Neutrophil (primary cell): ENCODE measurements at regions not wholly inside any gene's neighbourhood (a gene's known extent, or its start where the extent isn't known, plus 50 kb on each side); places are given as distances from the start of the nearest gene placed in this dataset.

Source experiments
- H3K27ac ChIP-seq: fragments of 200-600 bp; sonication (generic); 2 replicates; pipeline ENCODE4 v1.5.1; 2016; ENCODE audit warnings: mild to moderate bottlenecking, moderate library complexity
- H3K27me3 ChIP-seq: fragments of 200-600 bp; sonication (generic); 2 replicates; pipeline ENCODE4 v1.6.0; 2016; ENCODE audit warnings: mild to moderate bottlenecking
- H3K36me3 ChIP-seq: fragments of 200-600 bp; sonication (generic); 2 replicates; pipeline ENCODE4 v1.5.1; 2017
- H3K4me1 ChIP-seq, 2 experiments: fragments of 200-600 bp in 1 of 2; sonication (generic) in 1 of 2; 1 replicate in 1 of 2; 2 replicates in 1 of 2; pipeline versions ENCODE4 v1.5.1 to v1.6.1; 2013 to 2016; ENCODE audit warnings: low read depth in 1 of 2, low read length in 1 of 2, mild to moderate bottlenecking in 1 of 2, moderate library complexity in 1 of 2; ENCODE audit not compliant: control insufficient read depth in 1 of 2, insufficient read depth in 1 of 2
- H3K4me3 ChIP-seq, 2 experiments: fragments of 200-600 bp in 1 of 2; sonication (generic) in 1 of 2; 1 replicate in 1 of 2; 2 replicates in 1 of 2; pipeline ENCODE4 v1.5.1; 2013 to 2016; ENCODE audit warnings: low read depth in 1 of 2, low read length in 1 of 2, mild to moderate bottlenecking in 1 of 2, moderate library complexity in 1 of 2
- H3K9me3 ChIP-seq: fragments of 200-600 bp; sonication (generic); 2 replicates; pipeline ENCODE4 v1.5.1; 2016
- TF ChIP-seq, protein P1 (sequence below): fragments of 200-600 bp; sonication (generic); IDR thresholded peaks from 2 replicates; pipeline ENCODE4 v1.5.1; 2016; ENCODE audit warnings: antibody characterized with exemption

GRCh38 chr3:23648326-23648995, 157.3 kb upstream of the UBE2E1 start:
- no peak overlapping the region for H3K4me3 ChIP-seq
- no peaks in the 10 kb centered on the region for H3K36me3 ChIP-seq
- peaks cover 0 to 3% of the 10 kb centered on the region in 2 experiments for H3K4me1 ChIP-seq
- TF ChIP-seq, protein P1, sequence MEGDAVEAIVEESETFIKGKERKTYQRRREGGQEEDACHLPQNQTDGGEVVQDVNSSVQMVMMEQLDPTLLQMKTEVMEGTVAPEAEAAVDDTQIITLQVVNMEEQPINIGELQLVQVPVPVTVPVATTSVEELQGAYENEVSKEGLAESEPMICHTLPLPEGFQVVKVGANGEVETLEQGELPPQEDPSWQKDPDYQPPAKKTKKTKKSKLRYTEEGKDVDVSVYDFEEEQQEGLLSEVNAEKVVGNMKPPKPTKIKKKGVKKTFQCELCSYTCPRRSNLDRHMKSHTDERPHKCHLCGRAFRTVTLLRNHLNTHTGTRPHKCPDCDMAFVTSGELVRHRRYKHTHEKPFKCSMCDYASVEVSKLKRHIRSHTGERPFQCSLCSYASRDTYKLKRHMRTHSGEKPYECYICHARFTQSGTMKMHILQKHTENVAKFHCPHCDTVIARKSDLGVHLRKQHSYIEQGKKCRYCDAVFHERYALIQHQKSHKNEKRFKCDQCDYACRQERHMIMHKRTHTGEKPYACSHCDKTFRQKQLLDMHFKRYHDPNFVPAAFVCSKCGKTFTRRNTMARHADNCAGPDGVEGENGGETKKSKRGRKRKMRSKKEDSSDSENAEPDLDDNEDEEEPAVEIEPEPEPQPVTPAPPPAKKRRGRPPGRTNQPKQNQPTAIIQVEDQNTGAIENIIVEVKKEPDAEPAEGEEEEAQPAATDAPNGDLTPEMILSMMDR: no peak
- no peak overlapping the region for H3K27ac ChIP-seq
- H3K9me3 ChIP-seq: no peaks in the 10 kb centered on the region
- H3K27me3 ChIP-seq: no peaks in the 10 kb centered on the region

GRCh38 chr3:23648996-23649395, 156.8 kb upstream of the UBE2E1 start:
- no peaks in the 10 kb centered on the region for H3K9me3 ChIP-seq

GRCh38 chr3:23649448-23649847, 156.3 kb upstream of the UBE2E1 start:
- Histone ChIP-seq H3K36me3 (no peaks in the 10 kb centered on the region), H3K9me3 (no peaks in the 10 kb centered on the region), H3K27ac (no peak overlapping the region), H3K4me3 (no peak overlapping the region), H3K4me1 (peaks cover 0 to 3% of the 10 kb centered on the region in 2 experiments), H3K27me3 (no peaks in the 10 kb centered on the region)
- TF ChIP-seq, protein P1: no peak

More at GRCh38 chr3:23648996-23649395, 156.8 kb upstream of the UBE2E1 start:
- peaks cover 0 to 3% of the 10 kb centered on the region in 2 experiments for H3K4me1 ChIP-seq
- H3K27me3 ChIP-seq: no peaks in the 10 kb centered on the region
- TF ChIP-seq, protein P1: no peak
- no peaks in the 10 kb centered on the region for H3K36me3 ChIP-seq
- no peak overlapping the region for H3K4me3 ChIP-seq
- H3K27ac ChIP-seq: no peak overlapping the region

DNA sequence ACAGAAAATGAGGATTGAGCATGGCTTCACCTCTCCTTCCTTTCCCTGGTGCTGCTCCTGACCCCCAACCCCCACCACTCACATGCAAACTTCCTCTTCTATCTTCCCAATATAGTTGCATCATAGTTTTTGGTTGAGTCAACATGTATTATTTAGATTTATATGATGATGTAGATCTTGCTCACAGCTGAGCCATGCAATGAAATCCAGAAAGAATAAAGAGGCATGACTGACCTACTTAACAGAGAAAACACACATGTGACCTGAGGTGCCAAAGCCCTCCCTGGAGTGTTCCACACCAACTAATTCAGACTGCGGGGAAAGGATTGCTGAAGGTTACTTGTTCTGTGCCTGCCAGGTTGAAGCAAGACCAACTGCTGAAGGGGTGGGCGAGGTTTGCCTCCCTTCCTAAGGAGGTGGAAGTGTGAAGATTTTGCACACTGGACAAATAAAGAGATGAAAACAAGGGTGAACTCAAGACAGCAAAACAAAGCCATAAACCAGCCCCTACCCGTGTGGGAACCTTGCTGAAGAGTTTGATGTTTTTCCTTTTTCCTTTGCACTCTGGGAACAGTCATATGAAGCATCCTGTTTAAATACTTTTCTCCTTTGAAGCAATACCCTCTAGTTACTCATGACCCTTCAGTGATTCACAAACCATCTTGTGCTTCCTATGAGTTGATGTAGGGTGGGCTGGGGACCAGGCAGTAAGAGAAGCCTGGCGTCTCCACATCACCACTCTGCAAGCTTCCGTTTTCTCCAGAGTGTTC, 155.2 kb upstream of the UBE2E1 start:
- TF ChIP-seq, protein P1: no peak
- H3K9me3 ChIP-seq: no peaks in the 10 kb centered on the region
- H3K27me3 ChIP-seq: no peaks in the 10 kb centered on the region
- peaks cover 0 to 3% of the 10 kb centered on the region in 2 experiments for H3K4me1 ChIP-seq
- H3K4me3 ChIP-seq: no peak overlapping the region
- H3K27ac ChIP-seq: no peak overlapping the region
- H3K36me3 ChIP-seq: no peaks in the 10 kb centered on the region

DNA sequence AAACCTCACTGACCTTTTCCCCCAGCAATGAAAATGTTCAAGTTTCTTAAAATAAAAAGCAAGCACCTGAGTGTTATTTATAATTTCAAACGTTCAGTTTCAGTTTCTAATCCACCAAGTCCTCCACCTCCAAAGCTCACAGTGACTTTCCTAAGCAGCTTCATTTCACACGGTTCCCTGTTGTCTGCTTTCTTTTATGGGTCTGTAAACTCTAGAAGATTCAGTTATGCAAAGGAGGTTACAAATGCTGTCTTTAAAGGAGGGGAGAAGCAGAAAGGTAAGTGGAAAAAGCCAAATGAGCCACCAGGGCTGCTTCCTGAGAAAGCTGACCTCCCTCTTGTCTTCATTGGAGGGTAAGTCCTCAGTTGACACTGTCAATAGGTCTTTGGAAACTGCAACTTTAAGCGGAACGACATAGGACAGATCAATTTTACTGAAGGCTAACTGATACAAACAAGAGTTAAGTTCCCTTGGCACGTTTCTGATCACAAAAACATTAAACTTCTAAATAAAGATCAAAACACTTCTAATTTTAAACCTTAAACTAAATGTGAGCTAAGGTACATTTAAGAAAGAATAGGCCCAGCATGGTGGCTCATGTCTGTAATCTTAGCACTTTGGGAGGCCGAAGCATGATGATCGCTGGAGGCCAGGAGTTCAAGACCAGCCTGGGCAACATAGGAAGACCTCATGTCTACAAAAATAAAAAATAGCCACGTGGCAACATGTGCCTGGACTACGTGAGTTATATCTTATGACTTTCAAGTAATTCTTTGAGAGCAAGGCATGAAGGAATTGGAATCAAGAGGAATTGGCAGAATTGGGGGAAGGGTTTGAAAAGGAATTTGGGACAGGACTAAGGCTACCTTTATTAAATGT, 151.9 kb upstream of the UBE2E1 start:
- Histone ChIP-seq H3K4me3 (no peak overlapping the region), H3K36me3 (no peaks in the 10 kb centered on the region), H3K4me1 (peaks cover 0 to 5% of the 10 kb centered on the region in 2 experiments), H3K9me3 (no peaks in the 10 kb centered on the region), H3K27ac (no peak overlapping the region), H3K27me3 (no peaks in the 10 kb centered on the region)
- TF ChIP-seq, protein P1: no peak
